GM19452 (cell line): ENCODE measurements at regions not wholly inside any gene's neighbourhood (a gene's known extent, or its start where the extent isn't known, plus 50 kb on each side); places are given as distances from the start of the nearest gene placed in this dataset.
"Not testable (repeated sequence)": the region's sequence is repeated elsewhere in the genome, so short reads cannot be mapped to it uniquely, and the experiment has no call there.

Experiments used
- ATAC-seq: cut with Tn5 transposase; IDR thresholded peaks from one replicate; pipeline ENCODE4 v1.9.1; 2021; ENCODE audit not compliant: unreplicated experiment

- ATAC-seq: no peak
Observed at GRCh38 chr22:49660321-49660720, 167.4 kb downstream of the BRD1 start.

DNA sequence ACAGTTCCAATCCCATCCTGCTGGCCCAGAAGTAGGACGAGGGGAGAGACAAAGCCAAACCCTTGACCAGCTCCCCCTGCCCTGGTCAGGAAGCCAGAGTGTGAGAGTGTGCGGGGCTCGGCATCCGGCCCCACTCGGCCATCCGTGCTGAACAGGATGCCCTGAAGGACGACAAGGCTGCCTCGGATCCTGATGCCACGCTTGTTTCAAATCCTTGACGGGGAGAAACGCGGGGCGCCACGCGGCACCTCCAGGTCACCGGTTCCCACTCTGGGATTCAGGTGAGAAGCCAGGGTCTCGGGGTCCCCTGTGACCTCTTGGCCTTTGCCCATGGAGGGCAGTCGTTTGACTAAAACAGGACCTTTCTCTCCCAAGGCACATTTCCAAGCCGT lies 167.8 kb downstream of the BRD1 start:
- no peak for ATAC-seq

DNA sequence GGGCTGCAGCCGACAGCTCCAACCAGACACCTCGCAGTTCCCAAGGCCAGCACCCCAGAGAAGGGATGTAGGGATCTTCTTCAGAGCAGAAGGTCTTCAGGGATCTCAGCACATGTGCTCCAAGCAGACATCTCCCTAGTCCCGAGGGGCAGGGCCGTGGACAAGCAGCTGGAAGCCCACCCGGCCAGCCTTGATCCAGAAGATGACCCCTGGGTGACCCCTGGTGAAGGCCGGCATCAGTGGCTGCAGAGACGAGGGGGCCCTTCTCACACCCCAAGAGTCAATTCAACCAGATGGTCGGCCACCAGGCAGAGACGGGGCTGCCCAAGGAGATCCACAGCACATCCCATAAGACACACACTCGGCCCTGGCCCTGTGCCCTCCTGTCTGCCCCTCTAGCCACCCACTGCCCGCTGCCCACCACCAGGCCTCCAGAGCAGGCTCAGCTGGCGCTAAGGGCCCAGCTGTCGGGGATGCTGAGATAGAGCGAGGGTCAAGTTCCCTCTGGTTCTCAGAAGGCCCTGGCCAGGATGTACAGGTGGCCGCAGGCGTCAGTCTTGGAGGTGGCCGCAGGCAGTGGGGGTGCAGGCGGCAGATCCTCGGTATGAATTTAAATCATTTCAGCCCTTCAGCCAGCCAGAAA lies 168.3 kb downstream of the BRD1 start:
- no peak for ATAC-seq

GRCh38 chr22:49658902-49659280 lies 168.8 kb downstream of the BRD1 start:
- no peak for ATAC-seq

GRCh38 chr22:49657974-49658590 lies 169.6 kb downstream of the BRD1 start:
- no peak for ATAC-seq

- ATAC-seq: no peak
Observed at GRCh38 chr22:49657275-49657973, 170.2 kb downstream of the BRD1 start.

GRCh38 chr22:49656883-49657274 lies 170.8 kb downstream of the BRD1 start:
- ATAC-seq: not testable (repeated sequence)

DNA sequence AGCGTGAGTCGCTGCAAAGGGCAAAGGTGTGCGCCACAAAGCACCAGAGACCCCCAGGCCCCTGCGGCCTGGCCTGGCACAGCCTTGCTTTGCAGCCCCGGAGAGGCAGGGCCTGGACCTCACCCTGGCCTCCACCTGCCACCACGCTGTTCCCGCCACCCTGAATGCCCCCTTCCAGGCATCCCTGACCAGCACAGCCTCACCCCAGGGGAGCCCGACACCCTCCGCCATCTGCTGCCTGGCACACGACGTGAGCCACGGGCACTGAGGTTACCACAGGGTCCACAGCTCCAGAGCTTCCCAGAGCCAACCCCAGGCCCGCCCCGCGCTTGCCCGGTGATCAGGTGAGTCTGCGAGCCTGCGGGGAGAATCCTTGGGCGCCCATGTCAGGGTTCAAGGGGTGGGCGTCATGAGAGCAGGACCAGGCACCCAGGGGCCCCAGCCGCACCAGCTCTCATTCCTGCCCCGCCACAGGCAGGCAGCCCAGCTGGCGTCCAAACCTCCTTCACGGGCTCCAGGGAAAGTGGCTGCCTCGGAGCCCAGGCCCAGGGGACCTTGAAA lies 171.3 kb downstream of the BRD1 start:
- no peak for ATAC-seq

- ATAC-seq: no peak
Observed at GRCh38 chr22:49655168-49655812, 172.4 kb downstream of the BRD1 start.

- no peak for ATAC-seq
Observed at GRCh38 chr22:49650336-49651241, 177.1 kb downstream of the BRD1 start.

DNA sequence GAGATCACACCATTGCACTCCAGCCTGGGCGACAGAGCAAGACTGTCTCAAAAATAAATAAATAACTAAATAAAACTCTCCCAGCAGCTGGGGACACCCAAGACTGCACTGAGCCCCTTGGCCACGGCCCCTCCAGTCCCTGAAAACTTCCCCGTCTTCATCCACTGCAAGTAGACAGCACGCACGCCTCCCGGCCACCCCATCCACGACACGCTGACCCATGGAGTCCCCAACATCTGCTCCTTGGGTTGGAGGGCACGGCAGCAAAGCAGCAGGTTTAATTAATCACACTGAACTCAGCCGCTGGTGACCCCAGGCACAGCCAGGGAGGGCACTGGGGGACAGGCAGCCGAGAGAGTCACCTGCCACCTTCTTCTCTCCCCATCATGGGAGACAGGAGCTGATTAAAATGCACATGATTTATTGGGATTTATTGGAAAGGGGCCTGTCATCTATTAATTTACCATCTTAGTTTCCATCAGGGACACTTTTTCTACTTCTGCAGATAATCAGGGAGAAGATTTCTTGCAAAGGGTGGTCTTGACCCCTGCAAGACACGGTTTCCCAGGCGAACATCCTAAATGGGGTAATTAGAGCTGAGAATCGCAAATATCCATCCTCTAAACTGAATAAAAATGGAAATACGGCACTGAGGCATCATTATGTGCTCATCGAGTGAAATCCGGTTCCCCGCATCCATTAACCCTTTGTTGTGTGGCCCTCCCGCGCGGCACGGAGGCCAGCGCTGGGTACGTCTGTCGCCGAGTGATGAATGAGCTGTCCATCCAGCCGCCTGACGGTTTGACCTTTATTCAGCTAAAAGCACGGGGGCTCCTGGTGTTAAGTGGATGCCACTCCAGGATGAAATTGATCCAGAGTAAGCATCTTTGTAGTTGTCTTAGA lies 178.3 kb downstream of the BRD1 start:
- ATAC-seq: no peak

DNA sequence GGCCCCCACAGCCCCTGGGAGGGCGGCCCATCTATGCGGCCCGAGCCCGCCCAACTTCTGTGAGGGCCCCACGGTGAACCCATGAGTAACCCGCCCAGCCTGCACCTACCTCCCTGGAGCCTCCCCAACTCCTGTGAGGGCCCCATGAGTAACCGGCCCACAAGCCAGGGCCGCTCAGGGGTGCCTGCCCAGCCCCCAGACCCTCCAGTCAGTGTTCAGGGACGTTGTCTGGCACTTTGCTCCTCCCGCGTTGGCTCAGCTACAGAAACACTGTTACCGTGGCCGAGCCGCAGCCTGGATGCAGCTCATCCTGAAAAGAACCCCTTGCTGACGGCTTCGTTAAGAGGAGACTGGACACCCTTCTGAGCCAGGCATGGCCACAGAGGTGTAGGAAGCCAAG lies 179.6 kb downstream of the BRD1 start:
- no peak for ATAC-seq

DNA sequence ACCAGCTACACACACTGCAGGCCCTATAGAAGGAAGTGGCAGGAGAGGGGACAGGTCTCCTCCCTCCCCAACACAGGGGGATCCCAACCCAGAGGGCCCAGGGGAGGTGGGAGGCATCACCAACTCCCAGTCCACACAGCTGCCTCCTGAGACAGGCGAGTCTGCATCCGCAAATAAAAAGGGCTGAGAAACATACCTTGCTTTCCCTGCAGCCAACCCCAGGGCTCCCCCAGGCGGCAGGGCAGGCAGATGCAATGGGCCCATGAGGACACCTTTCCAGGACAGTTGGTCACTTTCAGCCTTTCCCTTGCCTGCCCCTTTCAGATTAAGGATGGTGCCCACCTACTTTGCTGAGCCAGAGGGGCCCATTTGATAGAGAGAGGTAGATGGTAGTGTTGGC lies 180.0 kb downstream of the BRD1 start:
- no peak for ATAC-seq

DNA sequence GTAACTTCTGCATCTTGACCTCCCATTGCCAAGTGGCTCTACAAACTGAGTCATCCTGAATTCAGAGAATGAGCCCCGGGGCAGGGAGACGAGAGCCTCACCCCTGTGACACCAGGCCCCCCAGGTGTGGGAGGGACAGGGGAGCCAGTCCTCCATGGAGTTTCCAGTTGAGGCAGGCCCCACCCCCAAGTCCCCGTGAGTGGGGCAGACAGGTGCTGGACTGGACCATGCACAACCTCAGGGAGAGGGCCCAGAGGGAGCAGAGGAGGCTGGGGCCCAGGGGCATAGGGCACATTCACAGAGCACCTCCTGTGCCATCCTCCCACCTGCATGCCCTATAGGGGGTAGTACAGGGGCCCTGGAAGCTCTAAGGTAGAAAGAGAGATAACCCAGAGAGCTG lies 180.8 kb downstream of the BRD1 start:
- ATAC-seq: no peak

DNA sequence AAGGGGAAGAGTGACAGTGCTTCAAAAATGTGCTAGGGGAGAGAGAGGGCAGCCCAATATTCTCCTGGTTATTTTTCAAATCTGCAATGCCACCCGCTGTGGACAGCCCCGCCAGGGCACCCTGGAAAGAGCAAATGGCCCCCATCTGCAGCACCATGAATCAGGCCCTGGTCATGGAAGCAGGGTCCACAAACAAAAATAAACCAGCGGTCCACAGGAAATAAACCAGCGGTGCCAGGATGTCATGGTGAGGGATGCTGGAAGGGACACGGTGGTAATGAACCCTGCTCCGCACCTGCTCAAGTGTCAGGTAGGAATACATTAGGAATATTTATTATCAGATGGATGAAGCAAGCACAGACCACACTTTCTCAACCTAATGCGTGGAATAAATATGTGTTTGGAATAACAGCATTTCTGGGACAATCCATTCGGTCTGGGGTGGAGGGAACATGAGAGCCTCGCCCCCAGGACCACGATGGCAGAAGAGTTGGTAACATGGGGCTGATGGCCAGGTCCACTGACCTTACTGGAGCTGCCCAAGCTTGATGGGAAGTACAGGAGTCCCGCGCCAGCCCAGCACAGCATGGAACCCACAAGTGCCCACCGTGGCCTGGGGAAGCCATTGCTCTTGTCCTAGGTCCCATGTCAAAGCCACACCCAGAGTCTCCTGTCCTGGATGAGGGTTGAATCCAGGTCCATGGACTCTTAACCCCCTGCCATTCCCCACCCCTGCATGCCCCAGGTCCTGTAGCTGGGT lies 181.7 kb downstream of the BRD1 start:
- ATAC-seq: no peak

DNA sequence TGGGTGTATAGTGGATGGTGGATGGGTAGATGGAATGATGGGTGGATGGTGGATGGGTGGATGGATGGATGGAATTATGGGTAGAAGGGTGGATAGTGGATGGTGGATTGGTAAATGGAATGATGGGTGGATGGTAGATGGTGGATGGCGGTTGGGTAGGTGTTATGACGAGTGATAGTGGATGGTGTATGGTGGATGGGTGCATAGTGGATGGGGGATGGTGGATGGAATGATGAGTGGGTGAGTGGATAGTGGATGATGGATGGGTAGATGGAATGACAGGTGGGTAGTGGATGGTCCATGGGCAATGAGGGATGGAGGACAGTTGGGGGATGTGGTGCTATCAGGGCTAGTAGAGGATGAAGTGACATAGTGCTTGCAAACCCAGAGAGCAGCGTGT lies 182.4 kb downstream of the BRD1 start:
- no peak for ATAC-seq

DNA sequence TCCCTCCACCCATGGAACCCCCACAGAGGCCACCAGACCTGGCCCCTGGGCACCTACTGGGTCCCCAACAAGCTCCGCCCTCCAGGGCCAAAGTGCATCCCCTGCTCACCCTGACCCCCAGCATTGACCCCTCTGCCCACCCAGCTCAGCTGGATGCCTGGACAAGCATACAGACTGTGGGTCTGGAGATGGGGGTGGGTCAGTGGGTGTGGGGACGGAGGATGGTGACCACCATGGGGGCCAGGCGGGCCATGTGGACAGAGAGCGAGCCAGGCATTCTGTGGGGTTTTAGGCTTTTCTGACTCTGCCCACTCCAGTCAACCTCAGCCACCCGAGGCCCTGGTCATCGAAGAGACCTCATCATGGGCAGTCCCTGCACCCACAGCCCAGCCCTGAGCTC lies 183.7 kb downstream of the BRD1 start:
- no peak for ATAC-seq

GRCh38 chr22:49643466-49643865 lies 184.2 kb downstream of the BRD1 start:
- no peak for ATAC-seq

DNA sequence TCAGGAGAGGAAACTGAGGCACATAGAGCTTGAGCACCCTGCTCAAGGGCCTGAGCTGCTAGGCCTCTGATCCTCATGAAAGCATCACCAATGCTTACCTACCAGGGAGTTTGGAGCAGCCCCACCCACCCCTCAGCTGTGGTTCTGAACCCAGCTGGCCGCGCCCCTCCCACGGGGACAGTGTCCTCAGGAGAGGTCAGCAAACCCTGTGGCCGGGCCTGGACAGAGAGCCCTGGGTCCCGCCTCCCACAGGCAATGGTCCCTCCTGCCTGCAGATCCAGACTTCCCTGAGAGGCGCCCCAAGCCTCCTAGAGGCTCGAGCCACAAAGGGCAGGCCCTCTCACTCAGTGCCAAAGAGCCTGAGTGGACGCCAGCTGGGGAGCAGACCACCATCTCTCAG lies 184.9 kb downstream of the BRD1 start:
- no peak for ATAC-seq
